Head of caudate nucleus (tissue), 42 donors: ENCODE measurements at regions not wholly inside any gene's neighbourhood (a gene's known extent, or its start where the extent isn't known, plus 50 kb on each side); places are given as distances from the start of the nearest gene placed in this dataset.
"Not testable (repeated sequence)": the region's sequence is repeated elsewhere in the genome, so short reads cannot be mapped to it uniquely, and the experiment has no call there.

Experiments used
- DNase-seq, 42 donors: peaks; one replicate each; pipeline versions ENCODE4 v3.0.0 to v3.0.0-alpha.2; 2020 to 2021; ENCODE audit warnings: mixed read lengths in 7 of 42
- intact Hi-C: fragments of 100-400 bp; cut with DNase I; formaldehyde crosslinking; loops from one replicate; pipeline ENCODE4 v1.15.0; 2022

DNA sequence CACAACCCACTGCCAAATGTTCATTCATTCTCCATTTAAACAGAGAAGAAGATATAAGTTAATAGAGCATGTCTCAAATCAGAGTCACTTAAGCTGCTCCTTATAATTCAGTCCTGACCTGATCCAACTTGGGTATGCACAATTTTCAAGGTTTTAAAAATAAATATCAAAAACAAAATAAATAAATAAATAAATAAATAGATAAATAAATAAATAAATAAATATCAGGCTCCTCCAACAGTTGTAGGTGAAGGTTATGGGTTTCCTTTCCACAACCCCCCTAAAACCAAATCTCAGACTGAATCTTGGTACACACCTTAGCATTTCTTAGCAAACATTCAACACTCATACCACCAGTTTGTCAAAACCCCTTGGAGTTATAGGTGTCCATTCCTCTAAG lies 204.4 kb downstream of the PARM1 start:
- intact Hi-C loops: no loop called here

DNA sequence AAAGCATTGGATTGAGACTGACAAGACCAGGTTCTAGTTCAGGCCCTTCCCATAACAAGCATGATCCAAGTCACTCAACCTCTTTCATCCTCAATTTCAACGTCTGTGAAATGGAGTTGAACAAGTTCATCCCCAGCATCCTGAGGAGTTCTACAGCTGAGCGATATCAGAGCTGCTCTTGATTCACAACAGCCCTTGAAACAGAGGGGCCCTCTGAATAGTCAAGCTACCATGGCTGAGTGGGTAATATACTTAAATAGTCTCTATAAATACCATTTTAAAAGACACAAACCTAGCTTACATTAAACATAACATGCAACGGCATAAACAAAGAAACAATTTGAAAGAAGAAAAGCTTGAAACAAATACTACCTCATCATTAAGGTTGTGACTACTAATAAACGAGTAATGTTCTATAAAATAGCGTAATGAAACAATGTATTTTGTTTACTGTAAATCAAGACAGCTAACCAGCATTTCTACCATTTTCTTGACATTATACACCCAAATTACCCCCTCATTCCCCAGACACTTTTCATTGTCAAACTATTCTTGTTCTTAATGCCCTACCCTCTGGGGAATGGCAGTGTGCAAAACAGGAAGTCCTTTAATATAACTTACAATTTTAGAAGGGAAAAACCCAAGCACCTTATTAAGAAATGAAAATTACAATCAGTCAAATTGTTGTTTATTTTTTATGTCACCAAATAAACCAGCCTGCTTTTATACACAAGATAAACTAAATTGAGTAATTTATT lies 202.3 kb downstream of the PARM1 start:
- DNase-seq: no peak
- intact Hi-C loops: no loop called here

More for the DNA sequence above, 204.4 kb downstream of the PARM1 start:
- DNase-seq: no peak

DNA sequence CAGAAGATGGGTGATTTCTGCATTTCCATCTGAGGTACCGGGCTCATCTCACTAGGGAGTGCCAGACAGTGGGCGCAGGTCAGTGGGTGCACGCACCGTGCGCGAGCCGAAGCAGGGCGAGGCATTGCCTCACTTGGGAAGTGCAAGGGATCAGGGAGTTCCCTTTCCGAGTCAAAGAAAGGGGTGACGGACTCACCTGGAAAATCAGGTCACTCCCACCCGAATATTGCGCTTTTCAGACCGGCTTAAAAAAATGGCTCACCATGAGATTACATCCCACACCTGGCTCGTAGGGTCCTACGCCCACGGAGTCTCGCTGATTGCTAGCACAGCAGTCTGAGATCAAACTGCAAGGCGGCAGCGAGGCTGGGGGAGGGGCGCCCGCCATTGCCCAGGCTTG lies 194.0 kb downstream of the PARM1 start:
- intact Hi-C loops, DNase-seq: not testable (repeated sequence)

DNA sequence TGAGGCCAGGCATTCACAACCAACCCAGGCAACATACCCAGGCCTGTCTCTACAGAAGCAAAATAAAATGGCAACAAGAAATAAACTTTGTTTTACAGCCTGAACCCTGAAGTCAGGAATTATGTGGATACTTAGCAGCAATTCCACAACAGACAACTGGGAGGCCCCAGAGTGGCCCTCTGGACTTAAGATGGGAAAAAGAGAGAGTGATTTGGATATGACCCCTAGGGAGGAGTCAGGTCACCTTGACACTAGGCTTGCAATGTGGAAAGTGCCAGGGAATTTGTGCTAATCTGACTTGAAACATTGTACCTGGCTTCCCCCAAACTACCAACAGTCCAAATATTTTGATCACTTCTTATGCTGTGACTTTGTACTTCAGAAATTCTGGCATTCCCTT lies 193.1 kb downstream of the PARM1 start:
- intact Hi-C loops: no loop called here
- no peak for DNase-seq

DNA sequence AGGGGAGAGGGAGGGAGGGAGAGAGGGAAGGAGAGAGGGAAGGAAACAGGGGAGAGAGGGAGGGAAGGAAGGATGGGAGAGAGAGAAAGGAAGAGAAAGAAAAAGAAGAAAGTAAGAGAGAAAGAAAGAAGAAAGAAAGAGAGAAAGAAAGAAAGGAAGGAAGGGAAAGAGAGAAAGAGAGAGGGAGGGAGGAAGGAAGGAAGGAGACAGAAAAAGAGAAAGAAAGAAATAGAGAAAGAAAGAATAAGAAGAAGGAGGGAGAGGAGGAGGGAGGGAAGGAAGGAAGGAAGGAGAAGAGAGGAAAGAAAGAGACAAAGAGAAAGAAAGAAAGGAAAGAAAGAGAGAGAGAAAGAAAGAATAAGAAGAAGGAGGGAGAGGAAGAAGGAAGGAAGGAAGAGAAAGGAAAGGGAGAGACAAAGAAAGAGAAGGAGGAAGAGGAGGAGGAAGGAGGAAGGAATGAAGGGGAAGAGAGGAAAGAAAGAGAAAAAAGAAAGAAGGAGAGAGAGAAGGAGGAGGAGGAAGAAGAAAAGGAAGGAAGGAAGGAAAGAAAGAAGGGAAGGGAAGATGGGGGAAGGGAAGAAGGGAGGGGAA lies 189.6 kb downstream of the PARM1 start:
- intact Hi-C loops: no loop called here
- no peak for DNase-seq

DNA sequence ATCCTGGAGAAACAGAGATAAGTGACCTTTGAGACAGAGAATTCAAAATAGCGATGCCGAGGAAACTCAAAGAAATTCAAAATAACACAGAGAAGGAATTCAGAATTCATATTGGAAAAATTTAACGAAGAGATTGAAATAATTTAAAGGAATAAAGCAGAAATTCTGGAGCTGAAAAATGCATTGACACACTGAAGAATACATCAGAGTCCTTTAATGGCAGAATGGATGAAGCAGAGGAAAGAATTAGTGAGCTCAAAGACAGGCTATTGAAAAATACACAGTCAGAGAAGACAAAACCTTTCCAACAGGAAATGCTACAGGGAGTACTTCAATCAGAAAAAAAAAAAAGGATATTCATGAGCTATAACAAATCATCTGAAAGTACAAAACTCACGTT lies 185.8 kb downstream of the PARM1 start:
- no peak for DNase-seq
- intact Hi-C loops: no loop called here

DNA sequence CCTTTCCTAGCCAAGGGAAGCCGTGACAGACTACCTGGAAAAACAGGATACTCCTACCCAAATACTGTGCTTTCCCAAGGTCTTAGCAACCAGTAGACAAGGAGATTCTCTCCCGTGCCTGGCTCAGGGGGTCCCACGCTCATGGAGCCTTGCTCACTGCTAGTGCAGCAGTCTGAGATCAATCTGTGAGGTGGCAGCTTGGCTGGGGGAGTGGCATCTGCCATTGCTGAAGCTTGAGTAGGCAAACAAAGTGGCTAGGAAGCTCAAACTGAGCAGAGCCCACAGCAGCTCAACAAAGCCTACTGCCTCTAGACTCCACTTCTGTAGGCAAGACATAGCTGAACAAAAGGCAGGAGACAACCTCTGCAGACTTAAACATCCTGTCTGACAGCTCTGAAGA lies 177.1 kb downstream of the PARM1 start:
- no peak for DNase-seq

DNA sequence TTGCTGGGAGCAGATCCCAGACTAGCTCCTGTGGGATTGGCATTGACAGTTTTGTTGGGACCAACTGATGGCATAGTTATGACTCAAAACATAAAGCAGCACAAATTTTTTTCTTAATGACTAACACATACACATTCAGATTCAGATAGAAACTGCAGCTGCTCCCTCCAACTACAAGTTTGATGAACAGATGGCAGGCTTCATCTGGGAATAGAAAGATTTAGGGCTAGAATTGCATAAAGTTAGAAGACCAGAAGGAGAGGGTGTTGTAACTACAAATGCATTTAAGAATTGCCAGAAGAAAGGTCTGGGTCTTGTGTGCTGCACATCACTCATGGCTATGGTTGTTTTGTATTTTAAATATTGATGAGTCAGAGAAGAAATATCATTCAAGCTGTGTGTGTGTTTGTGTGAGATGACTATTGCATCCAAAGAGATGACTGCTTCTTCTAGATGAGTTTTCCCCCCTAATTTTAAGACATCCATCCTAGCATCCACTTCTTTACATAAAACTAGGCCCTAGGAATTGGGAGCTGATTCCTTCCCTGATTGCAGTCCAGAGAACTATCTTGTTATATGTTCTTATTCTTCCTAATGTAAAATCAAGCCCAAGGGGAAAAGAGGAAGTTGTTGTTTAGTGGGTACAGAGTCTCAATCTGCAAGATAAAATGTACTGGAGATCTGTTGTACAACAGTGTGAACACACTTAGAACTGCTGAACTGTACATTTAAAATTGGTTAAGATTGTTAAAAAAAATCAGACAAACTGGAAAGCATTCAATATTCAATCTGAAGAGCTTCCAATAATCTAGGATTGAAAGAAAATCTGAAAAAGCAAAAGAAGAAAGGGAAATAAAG lies 175.1 kb downstream of the PARM1 start:
- DNase-seq: no peak
- intact Hi-C loops: no loop called here

More for the DNA sequence above, 177.1 kb downstream of the PARM1 start:
- intact Hi-C loops: no loop called here

DNA sequence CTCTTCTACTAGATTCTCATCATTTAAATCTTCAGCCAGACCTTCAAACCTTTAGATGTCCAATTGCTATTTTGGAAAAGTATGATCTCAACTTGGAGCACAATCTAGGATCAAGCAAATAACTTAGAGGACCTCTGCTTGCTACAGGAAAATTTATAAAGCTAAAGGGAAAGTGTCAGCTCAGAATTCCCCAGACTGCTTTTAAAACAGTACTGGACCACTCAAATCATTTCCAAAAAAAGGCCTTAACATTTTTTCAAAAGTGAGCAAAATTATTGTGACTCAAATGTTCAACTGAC lies 169.8 kb downstream of the PARM1 start:
- intact Hi-C loops: no loop called here
- no peak for DNase-seq

DNA sequence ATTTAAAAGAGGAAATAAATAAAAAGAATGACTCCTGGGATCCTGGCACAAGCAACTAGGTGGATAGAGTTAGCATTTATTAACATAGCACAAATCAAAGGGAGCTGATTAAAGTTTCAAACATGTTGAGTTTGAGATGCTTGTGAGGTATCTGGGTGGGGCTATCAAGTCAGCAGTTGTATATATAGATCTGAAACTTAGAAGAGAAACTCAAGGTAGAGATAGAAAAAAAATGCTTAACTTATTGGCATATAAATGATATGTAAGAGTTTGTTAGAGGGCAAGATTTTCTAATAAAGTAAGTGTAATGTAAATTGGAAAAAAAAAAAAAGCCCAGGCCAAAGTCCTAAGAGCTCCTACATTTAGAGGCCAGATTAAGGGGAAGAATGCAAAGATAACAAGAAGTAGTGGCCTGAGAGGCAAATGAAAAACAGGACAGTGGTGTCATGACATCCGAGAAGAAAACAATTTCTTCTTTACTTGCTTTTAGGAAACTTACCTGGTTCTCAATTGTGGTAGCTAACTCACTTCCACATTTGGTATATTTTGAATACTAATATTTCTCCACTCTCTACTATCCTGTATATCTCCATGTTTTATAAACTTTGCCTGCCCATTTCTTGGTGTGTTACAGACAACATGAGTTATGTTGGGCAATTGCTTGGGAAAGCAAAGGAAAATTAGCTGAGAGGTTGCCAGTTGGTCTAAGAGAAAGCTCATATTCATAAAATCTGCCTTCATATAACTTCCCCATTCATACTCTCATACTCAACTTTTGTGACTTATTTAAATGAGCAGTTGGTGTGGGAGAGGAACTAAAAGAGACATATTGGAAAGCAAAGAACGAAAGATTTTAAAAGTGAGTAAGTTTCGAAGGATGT lies 169.2 kb downstream of the PARM1 start:
- no peak for DNase-seq
- intact Hi-C loops: no loop called here
